GM13976 (cell line): ENCODE measurements at regions not wholly inside any gene's neighbourhood (a gene's known extent, or its start where the extent isn't known, plus 50 kb on each side); places are given as distances from the start of the nearest gene placed in this dataset.

Experiments
- DNase-seq: peaks from one replicate; pipeline ENCODE4 v3.0.0; 2012; ENCODE audit warnings: low spot score
- CTCF ChIP-seq: IDR thresholded peaks from 2 replicates; pipeline ENCODE4 v1.5.1; 2012; ENCODE audit warnings: borderline replicate concordance, mild to moderate bottlenecking; ENCODE audit not compliant: insufficient read depth; ENCODE audit errors: extremely low read depth, missing control alignments, control extremely low read depth
- in situ Hi-C: fragments of 300-500 bp; cut with MboI; formaldehyde crosslinking; loops from one replicate; pipeline ENCODE4 v1.12.0; 2022; ENCODE audit warnings: low sequenced_read_pairs, mixed read lengths, inconsistent platforms; ENCODE audit not compliant: unreplicated experiment

- in situ Hi-C loops, result no loop called here
- no peak for TF ChIP-seq CTCF
- no peak for DNase-seq
Measured at GRCh38 chr1:71157715-71158114, 76.9 kb upstream of the ZRANB2 start.

- in situ Hi-C loops, result no loop called here
- no peak for DNase-seq
- no peak for TF ChIP-seq CTCF
Measured at GRCh38 chr1:71157151-71157550, 76.3 kb upstream of the ZRANB2 start.

- no peak for TF ChIP-seq CTCF
- in situ Hi-C loops, result no loop called here
- DNase-seq, result no peak
Measured at GRCh38 chr1:71156590-71156989, 75.8 kb upstream of the ZRANB2 start.

GRCh38 chr1:71154429-71154828 is 73.6 kb upstream of the ZRANB2 start:
- in situ Hi-C loops, result no loop called here
- no peak for DNase-seq
- no peak for TF ChIP-seq CTCF

GRCh38 chr1:71153826-71154225 is 73.0 kb upstream of the ZRANB2 start:
- no peak for DNase-seq
- TF ChIP-seq CTCF, result no peak
- in situ Hi-C loops, result no loop called here

GRCh38 chr1:71147637-71148360 is 67.0 kb upstream of the ZRANB2 start:
- in situ Hi-C loops, result no loop called here
- no peak for TF ChIP-seq CTCF
- no peak for DNase-seq
